Smooth muscle cell (in vitro differentiated cells): ENCODE measurements at regions not wholly inside any gene's neighbourhood (a gene's known extent, or its start where the extent isn't known, plus 50 kb on each side); places are given as distances from the start of the nearest gene placed in this dataset.

Experiments used
- DNase-seq: peaks from one replicate; lab custom pipeline; 2025; ENCODE audit not compliant: unreplicated experiment; lab: John Stamatoyannopoulos, UW
- H2AFZ ChIP-seq: fragments of 200-600 bp; sonication (generic); 2 replicates; pipeline ENCODE4 v1.6.0; 2016; ENCODE audit warnings: antibody characterized with exemption, low read depth, mild to moderate bottlenecking
- H3F3A ChIP-seq: fragments of 200-600 bp; sonication (generic); 2 replicates; pipeline ENCODE4 v1.6.0; 2017; ENCODE audit warnings: antibody characterized with exemption, low read depth
- H3K27ac ChIP-seq: fragments of 200-600 bp; sonication (generic); 2 replicates; pipeline ENCODE4 v1.5.1; 2016; ENCODE audit warnings: low read depth, mild to moderate bottlenecking
- H3K27me3 ChIP-seq: fragments of 200-600 bp; sonication (generic); 2 replicates; pipeline ENCODE4 v1.6.1; 2016; ENCODE audit warnings: low read depth, mild to moderate bottlenecking
- H3K36me3 ChIP-seq: fragments of 200-600 bp; sonication (generic); 2 replicates; pipeline ENCODE4 v1.5.1; 2016; ENCODE audit warnings: low read depth
- H3K4me1 ChIP-seq: fragments of 200-600 bp; sonication (generic); 2 replicates; pipeline ENCODE4 v1.5.1; 2016; ENCODE audit warnings: low read depth
- H3K4me2 ChIP-seq: fragments of 200-600 bp; sonication (generic); 2 replicates; pipeline ENCODE4 v1.6.0; 2016; ENCODE audit warnings: mild to moderate bottlenecking
- H3K4me3 ChIP-seq: fragments of 200-600 bp; sonication (generic); 2 replicates; pipeline ENCODE4 v1.5.1; 2016; ENCODE audit warnings: mild to moderate bottlenecking
- H3K79me2 ChIP-seq: fragments of 200-600 bp; sonication (generic); 2 replicates; pipeline ENCODE4 v1.6.0; 2016; ENCODE audit warnings: low read depth, mild to moderate bottlenecking
- H3K9ac ChIP-seq: fragments of 200-600 bp; sonication (generic); 2 replicates; pipeline ENCODE4 v1.6.0; 2016; ENCODE audit warnings: low read depth
- H3K9me3 ChIP-seq: fragments of 200-600 bp; sonication (generic); replicated peaks from 2 replicates; pipeline ENCODE4 v1.5.1; 2016; ENCODE audit warnings: low read depth
- H4K20me1 ChIP-seq: fragments of 200-600 bp; sonication (generic); 2 replicates; pipeline ENCODE4 v1.6.0; 2016; ENCODE audit warnings: low read depth
- WGBS: methylation state at CpG from one replicate; pipeline ENCODE4 v1.1.7; 2016; ENCODE audit warnings: low lambda C conversion rate; 5-methylcytosine and 5-hydroxymethylcytosine counted together
- TF ChIP-seq, protein P1 (sequence below): fragments of 200-600 bp; sonication (generic); IDR thresholded peaks from 2 replicates; pipeline ENCODE4 v1.5.1; 2017; ENCODE audit warnings: borderline replicate concordance, mild to moderate bottlenecking, antibody characterized with exemption; ENCODE audit not compliant: insufficient read depth, poor library complexity, severe bottlenecking

DNA sequence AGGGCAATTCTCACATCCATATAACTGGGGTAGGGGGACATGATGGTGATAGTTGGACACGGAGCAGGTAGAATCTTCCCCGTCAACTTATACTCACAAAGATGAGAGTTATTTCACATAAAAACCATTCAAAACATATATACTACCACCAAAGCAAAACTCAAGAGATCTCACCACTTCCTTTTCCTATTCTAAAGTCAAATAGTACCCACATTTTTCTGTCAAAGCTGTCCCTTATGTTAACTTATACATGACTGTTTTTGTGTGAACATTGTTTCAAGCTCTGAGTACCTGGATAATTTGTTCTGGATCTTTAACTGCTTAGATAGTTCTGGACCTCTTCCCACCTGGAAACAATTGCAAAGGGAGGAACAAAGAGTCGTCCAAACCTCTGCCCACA, 95.5 kb upstream of the MAN2A1 start:
- Histone ChIP-seq H3K27ac (no peak overlapping the region), H3K79me2 (no peaks in the 10 kb centered on the region), H3K27me3 (peaks cover 49% of the 10 kb centered on the region), H2AFZ (no peak overlapping the region), H3K36me3 (no peaks in the 10 kb centered on the region), H3K9me3 (no peaks in the 10 kb centered on the region), H4K20me1 (no peaks in the 10 kb centered on the region), H3K4me1 (no peaks in the 10 kb centered on the region), H3K9ac (no peak overlapping the region), H3K4me3 (no peak overlapping the region), H3K4me2 (no peak overlapping the region), H3F3A (no peaks in the 10 kb centered on the region)
- 88% methylated on average over 3 of the region's 3 CpGs for WGBS
- no peak for DNase-seq
- TF ChIP-seq, protein P1, sequence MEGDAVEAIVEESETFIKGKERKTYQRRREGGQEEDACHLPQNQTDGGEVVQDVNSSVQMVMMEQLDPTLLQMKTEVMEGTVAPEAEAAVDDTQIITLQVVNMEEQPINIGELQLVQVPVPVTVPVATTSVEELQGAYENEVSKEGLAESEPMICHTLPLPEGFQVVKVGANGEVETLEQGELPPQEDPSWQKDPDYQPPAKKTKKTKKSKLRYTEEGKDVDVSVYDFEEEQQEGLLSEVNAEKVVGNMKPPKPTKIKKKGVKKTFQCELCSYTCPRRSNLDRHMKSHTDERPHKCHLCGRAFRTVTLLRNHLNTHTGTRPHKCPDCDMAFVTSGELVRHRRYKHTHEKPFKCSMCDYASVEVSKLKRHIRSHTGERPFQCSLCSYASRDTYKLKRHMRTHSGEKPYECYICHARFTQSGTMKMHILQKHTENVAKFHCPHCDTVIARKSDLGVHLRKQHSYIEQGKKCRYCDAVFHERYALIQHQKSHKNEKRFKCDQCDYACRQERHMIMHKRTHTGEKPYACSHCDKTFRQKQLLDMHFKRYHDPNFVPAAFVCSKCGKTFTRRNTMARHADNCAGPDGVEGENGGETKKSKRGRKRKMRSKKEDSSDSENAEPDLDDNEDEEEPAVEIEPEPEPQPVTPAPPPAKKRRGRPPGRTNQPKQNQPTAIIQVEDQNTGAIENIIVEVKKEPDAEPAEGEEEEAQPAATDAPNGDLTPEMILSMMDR, result no peak

DNA sequence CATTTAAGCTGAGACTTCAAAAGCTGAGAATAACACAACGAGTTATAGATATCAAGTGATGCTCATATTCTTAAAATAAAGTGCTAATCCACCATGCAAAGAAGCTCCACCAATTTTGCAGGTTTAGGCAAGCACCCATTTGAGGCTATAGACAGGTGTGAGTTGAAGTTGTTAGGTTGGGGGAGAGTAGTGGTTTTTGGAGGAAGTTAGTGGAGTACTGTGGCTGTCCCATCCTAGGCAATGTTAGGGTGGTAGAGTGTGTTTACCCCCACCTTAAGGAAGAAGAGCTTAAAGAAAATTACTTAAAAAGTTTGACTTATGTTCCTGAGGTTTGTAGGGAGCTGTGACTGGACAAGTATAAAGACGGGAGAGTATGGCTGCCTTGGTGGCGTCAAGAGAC, 98.9 kb upstream of the MAN2A1 start:
- TF ChIP-seq, protein P1, result no peak
- Histone ChIP-seq H3K27me3 (peaks cover 37% of the 10 kb centered on the region), H3K79me2 (no peaks in the 10 kb centered on the region), H3K4me1 (no peaks in the 10 kb centered on the region), H3K9me3 (no peaks in the 10 kb centered on the region), H3K36me3 (no peaks in the 10 kb centered on the region), H3K27ac (no peak overlapping the region), H3F3A (no peaks in the 10 kb centered on the region), H3K9ac (no peak overlapping the region), H2AFZ (no peak overlapping the region), H3K4me2 (no peak overlapping the region), H3K4me3 (no peak overlapping the region), H4K20me1 (no peaks in the 10 kb centered on the region)
- no peak for DNase-seq
- WGBS, result 93% methylated on average over 3 of the region's 3 CpGs

DNA sequence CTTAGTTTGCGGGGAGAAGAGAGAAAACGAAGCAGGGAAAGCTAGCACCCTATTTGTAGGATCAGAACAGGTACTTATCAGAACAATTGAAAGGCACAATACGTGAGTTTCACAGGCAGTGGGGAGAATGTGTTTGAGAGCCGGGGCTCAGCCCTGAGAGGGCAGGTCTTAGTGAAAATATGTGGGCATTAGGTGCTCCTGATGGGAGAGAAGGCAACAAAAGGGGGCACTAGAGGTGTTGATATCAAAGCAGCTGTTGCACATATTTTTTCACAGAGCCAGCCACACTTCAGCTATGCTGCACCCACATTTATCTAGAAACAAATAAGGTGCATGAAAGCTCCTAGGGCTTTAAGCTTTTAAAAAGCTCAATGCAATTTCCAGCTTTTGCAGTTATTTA, 99.7 kb upstream of the MAN2A1 start:
- no peaks in the 10 kb centered on the region for H3K36me3 ChIP-seq
- no peaks in the 10 kb centered on the region for H3K9me3 ChIP-seq
- H2AFZ ChIP-seq, result no peak overlapping the region
- no peaks in the 10 kb centered on the region for H3K4me1 ChIP-seq
- H3K79me2 ChIP-seq, result no peaks in the 10 kb centered on the region
- no peak overlapping the region for H3K4me3 ChIP-seq
- DNase-seq, result no peak
- WGBS, result 92% methylated on average over 4 of the region's 4 CpGs
- H3K27me3 ChIP-seq, result peaks cover 37% of the 10 kb centered on the region
- no peaks in the 10 kb centered on the region for H4K20me1 ChIP-seq
- H3K27ac ChIP-seq, result no peak overlapping the region
- TF ChIP-seq, protein P1, result no peak
- H3F3A ChIP-seq, result peaks cover 3% of the 10 kb centered on the region
- no peak overlapping the region for H3K9ac ChIP-seq
- no peak overlapping the region for H3K4me2 ChIP-seq

DNA sequence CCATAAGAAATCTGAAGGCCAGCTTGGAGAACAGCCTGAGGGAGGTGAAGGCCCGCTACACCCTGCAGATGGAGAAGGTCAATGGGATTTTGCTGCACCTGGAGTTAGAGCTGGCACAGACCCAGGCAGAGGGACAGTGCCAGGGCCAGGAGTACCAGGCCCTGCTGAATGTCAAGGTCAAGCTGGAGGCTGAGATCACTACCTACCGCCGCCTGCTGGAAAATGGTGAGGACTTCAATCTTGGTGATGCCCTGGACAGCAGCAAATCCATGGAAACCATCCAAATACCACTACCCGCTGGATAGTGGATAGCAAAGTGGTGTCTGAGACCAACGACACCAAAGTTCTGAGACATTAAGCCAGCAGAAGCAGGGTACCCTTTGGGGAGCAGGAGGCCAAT, 100.5 kb upstream of the MAN2A1 start:
- no peak overlapping the region for H3K27ac ChIP-seq
- H3K9me3 ChIP-seq, result no peaks in the 10 kb centered on the region
- no peak overlapping the region for H3K4me2 ChIP-seq
- no peaks in the 10 kb centered on the region for H3K79me2 ChIP-seq
- no peak overlapping the region for H2AFZ ChIP-seq
- DNase-seq, result no peak
- TF ChIP-seq, protein P1, result no peak
- no peaks in the 10 kb centered on the region for H4K20me1 ChIP-seq
- 97% methylated on average over 5 of the region's 5 CpGs for WGBS
- H3K36me3 ChIP-seq, result no peaks in the 10 kb centered on the region
- no peak overlapping the region for H3K4me3 ChIP-seq
- H3K9ac ChIP-seq, result no peak overlapping the region
- peaks cover 34% of the 10 kb centered on the region for H3K27me3 ChIP-seq
- no peaks in the 10 kb centered on the region for H3K4me1 ChIP-seq
- H3F3A ChIP-seq, result peaks cover 4% of the 10 kb centered on the region
